WTC11 (cell line): ENCODE measurements at regions not wholly inside any gene's neighbourhood (a gene's known extent, or its start where the extent isn't known, plus 50 kb on each side); places are given as distances from the start of the nearest gene placed in this dataset.

Experiments
- ATAC-seq: fragments of 200-7000 bp; cut with Tn5 transposase; 2 replicates; pipeline ENCODE4 v1.10.0; 2021; ENCODE audit warnings: mild to moderate bottlenecking, moderate library complexity
- CTCF ChIA-PET: fragments of 300-600 bp; sonication (Branson Sonifier 250); formaldehyde crosslinking; loops from one replicate; lab custom pipeline; 2021; ENCODE audit warnings: antibody characterized with exemption; lab: Charles Lee
- POLR2A ChIA-PET: fragments of 350-600 bp; sonication (Branson Sonifier 250); formaldehyde crosslinking; loops from one replicate; lab custom pipeline; 2021; ENCODE audit warnings: antibody characterized with exemption; lab: Charles Lee
- DNase-seq: peaks from one replicate; pipeline ENCODE4 v3.0.0; 2021; ENCODE audit warnings: low spot score
- H3K27ac Mint-ChIP-seq: 2 replicates; pipeline ENCODE4 v1.8.0; 2021; ENCODE audit warnings: mixed read lengths
- H3K27me3 Mint-ChIP-seq: 2 replicates; pipeline ENCODE4 v1.8.0; 2021; ENCODE audit warnings: low read depth, mild to moderate bottlenecking, moderate library complexity, mixed read lengths
- H3K36me3 Mint-ChIP-seq: 2 replicates; pipeline ENCODE4 v1.8.0; 2021; ENCODE audit warnings: mixed read lengths
- H3K4me1 Mint-ChIP-seq: 2 replicates; pipeline ENCODE4 v1.8.0; 2022; ENCODE audit warnings: mixed read lengths
- H3K4me3 Mint-ChIP-seq: 2 replicates; pipeline ENCODE4 v1.8.0; 2021; ENCODE audit warnings: mild to moderate bottlenecking, moderate library complexity, mixed read lengths
- H3K9me3 Mint-ChIP-seq: 2 replicates; pipeline ENCODE4 v1.8.0; 2021; ENCODE audit warnings: mixed read lengths
- ELF4 ChIP-seq: sonication (generic); formaldehyde crosslinking; IDR thresholded peaks from 2 replicates; pipeline ENCODE4 v1.8.1; 2022; ENCODE audit warnings: low read depth, mild to moderate bottlenecking, moderate library complexity, missing genetic modification reagents
- ESRRA ChIP-seq: sonication (generic); formaldehyde crosslinking; IDR thresholded peaks from 2 replicates; pipeline ENCODE4 v1.8.1; 2022; ENCODE audit warnings: mild to moderate bottlenecking, missing genetic modification reagents, borderline replicate concordance
- GTF2I ChIP-seq: fragments of 250-450 bp; sonication (Bioruptor Pico); conservative IDR thresholded peaks from 2 replicates; pipeline ENCODE4 v1.4.0; 2021; ENCODE audit warnings: mild to moderate bottlenecking
- HMGA2 ChIP-seq: fragments of 250-450 bp; sonication (Bioruptor Pico); IDR thresholded peaks from 2 replicates; pipeline ENCODE4 v1.4.0; 2021; ENCODE audit warnings: mild to moderate bottlenecking, moderate library complexity
- IRF2 ChIP-seq: sonication (generic); formaldehyde crosslinking; IDR thresholded peaks from 2 replicates; pipeline ENCODE4 v1.8.0; 2022; ENCODE audit warnings: low read depth, missing genetic modification reagents, borderline replicate concordance
- NFATC4 ChIP-seq: fragments of 250-450 bp; sonication (Bioruptor Pico); IDR thresholded peaks from 2 replicates; pipeline ENCODE4 v1.9.0; 2021; ENCODE audit warnings: mild to moderate bottlenecking
- NFE2L1 ChIP-seq: sonication (generic); formaldehyde crosslinking; IDR thresholded peaks from 2 replicates; pipeline ENCODE4 v1.8.1; 2023; ENCODE audit warnings: missing genetic modification reagents
- NFYB ChIP-seq: sonication (generic); formaldehyde crosslinking; conservative IDR thresholded peaks from 2 replicates; pipeline ENCODE4 v1.8.0; 2022; ENCODE audit warnings: low read depth, missing genetic modification reagents
- ZNF121 ChIP-seq: sonication (generic); formaldehyde crosslinking; IDR thresholded peaks from 2 replicates; pipeline ENCODE4 v1.8.0; 2023; ENCODE audit warnings: missing genetic modification reagents
- ZNF219 ChIP-seq: sonication (generic); formaldehyde crosslinking; IDR thresholded peaks from 2 replicates; pipeline ENCODE4 v1.8.0; 2023; ENCODE audit warnings: missing genetic modification reagents, mild to moderate bottlenecking, borderline replicate concordance
- ZNF396 ChIP-seq: fragments of 250-450 bp; sonication (Bioruptor Pico); IDR thresholded peaks from 2 replicates; pipeline ENCODE4 v1.8.0; 2021; ENCODE audit warnings: mild to moderate bottlenecking, moderate library complexity, borderline replicate concordance
- TF ChIP-seq, protein P1 (sequence below): sonication (generic); formaldehyde crosslinking; IDR thresholded peaks from 2 replicates; pipeline ENCODE4 v1.8.0; 2023; ENCODE audit warnings: mild to moderate bottlenecking, missing genetic modification reagents
- TF ChIP-seq, protein P2 (sequence below): fragments of 250-450 bp; sonication (Bioruptor Pico); IDR thresholded peaks from 2 replicates; pipeline ENCODE4 v1.9.0; 2021; ENCODE audit warnings: mild to moderate bottlenecking, borderline replicate concordance
- TF ChIP-seq, protein P3 (sequence below): sonication (generic); formaldehyde crosslinking; IDR thresholded peaks from 2 replicates; pipeline ENCODE4 v1.8.0; 2023; ENCODE audit warnings: missing genetic modification reagents
- TF ChIP-seq, protein P4 (sequence below): sonication (generic); formaldehyde crosslinking; conservative IDR thresholded peaks from 2 replicates; pipeline ENCODE4 v1.8.1; 2022; ENCODE audit warnings: mild to moderate bottlenecking, missing genetic modification reagents
- TF ChIP-seq, protein P5 (sequence below): sonication (generic); formaldehyde crosslinking; IDR thresholded peaks from 2 replicates; pipeline ENCODE4 v1.8.1; 2022; ENCODE audit warnings: mild to moderate bottlenecking, missing genetic modification reagents, moderate library complexity, borderline replicate concordance

DNA sequence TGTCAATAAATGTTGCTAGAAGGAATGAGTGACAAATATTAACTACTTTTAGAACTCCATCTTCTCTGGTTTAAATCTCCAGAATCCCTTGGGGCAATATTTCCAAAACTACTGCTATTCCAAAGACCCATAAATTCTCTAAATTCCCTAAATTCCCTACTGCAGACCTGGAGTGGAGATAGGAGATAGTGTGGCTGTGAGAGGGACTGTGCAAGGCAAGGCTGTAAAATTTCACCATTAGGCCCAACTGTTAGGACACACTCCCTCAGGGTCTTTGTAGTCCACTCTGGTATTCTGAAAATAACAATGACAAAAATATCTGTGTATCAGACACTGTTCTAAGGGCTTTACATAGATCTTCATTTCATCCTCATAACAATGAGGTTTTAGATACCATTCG is 67.9 kb downstream of the MYL12B start (continued):
- TF ChIP-seq, protein P1, sequence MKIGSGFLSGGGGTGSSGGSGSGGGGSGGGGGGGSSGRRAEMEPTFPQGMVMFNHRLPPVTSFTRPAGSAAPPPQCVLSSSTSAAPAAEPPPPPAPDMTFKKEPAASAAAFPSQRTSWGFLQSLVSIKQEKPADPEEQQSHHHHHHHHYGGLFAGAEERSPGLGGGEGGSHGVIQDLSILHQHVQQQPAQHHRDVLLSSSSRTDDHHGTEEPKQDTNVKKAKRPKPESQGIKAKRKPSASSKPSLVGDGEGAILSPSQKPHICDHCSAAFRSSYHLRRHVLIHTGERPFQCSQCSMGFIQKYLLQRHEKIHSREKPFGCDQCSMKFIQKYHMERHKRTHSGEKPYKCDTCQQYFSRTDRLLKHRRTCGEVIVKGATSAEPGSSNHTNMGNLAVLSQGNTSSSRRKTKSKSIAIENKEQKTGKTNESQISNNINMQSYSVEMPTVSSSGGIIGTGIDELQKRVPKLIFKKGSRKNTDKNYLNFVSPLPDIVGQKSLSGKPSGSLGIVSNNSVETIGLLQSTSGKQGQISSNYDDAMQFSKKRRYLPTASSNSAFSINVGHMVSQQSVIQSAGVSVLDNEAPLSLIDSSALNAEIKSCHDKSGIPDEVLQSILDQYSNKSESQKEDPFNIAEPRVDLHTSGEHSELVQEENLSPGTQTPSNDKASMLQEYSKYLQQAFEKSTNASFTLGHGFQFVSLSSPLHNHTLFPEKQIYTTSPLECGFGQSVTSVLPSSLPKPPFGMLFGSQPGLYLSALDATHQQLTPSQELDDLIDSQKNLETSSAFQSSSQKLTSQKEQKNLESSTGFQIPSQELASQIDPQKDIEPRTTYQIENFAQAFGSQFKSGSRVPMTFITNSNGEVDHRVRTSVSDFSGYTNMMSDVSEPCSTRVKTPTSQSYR (CRISPR knock-in tag), result no peak
- TF ChIP-seq, protein P2, sequence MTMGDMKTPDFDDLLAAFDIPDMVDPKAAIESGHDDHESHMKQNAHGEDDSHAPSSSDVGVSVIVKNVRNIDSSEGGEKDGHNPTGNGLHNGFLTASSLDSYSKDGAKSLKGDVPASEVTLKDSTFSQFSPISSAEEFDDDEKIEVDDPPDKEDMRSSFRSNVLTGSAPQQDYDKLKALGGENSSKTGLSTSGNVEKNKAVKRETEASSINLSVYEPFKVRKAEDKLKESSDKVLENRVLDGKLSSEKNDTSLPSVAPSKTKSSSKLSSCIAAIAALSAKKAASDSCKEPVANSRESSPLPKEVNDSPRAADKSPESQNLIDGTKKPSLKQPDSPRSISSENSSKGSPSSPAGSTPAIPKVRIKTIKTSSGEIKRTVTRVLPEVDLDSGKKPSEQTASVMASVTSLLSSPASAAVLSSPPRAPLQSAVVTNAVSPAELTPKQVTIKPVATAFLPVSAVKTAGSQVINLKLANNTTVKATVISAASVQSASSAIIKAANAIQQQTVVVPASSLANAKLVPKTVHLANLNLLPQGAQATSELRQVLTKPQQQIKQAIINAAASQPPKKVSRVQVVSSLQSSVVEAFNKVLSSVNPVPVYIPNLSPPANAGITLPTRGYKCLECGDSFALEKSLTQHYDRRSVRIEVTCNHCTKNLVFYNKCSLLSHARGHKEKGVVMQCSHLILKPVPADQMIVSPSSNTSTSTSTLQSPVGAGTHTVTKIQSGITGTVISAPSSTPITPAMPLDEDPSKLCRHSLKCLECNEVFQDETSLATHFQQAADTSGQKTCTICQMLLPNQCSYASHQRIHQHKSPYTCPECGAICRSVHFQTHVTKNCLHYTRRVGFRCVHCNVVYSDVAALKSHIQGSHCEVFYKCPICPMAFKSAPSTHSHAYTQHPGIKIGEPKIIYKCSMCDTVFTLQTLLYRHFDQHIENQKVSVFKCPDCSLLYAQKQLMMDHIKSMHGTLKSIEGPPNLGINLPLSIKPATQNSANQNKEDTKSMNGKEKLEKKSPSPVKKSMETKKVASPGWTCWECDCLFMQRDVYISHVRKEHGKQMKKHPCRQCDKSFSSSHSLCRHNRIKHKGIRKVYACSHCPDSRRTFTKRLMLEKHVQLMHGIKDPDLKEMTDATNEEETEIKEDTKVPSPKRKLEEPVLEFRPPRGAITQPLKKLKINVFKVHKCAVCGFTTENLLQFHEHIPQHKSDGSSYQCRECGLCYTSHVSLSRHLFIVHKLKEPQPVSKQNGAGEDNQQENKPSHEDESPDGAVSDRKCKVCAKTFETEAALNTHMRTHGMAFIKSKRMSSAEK, result no peak
- TF ChIP-seq NFE2L1 (CRISPR knock-in tag) (no peak), ESRRA (no peak)
- TF ChIP-seq, protein P3, sequence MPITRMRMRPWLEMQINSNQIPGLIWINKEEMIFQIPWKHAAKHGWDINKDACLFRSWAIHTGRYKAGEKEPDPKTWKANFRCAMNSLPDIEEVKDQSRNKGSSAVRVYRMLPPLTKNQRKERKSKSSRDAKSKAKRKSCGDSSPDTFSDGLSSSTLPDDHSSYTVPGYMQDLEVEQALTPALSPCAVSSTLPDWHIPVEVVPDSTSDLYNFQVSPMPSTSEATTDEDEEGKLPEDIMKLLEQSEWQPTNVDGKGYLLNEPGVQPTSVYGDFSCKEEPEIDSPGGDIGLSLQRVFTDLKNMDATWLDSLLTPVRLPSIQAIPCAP (CRISPR knock-in tag), result no peak

DNA sequence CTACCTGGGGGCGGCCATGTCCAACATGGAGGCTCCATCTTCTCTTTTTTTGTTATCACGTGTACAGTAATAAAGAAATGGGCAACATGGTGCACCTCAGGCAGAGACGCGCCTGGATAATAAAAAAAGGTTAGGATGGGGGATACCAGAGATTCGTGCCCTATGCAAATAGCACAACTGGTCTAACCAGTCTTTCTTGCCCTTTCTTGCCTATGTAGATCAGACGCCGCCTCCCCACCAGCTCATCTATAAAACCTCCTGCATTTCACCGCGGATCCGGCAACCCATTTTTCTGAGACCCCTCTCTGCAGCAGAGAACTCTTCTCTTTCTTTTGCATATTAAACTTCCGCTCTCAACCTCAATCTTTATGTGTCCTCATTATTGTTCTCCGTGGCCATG is 68.7 kb downstream of the MYL12B start:
- Mint-ChIP-seq H3K4me3 (no peak overlapping the region), H3K4me1 (peaks cover 45% of the 10 kb centered on the region), H3K27me3 (no peaks in the 10 kb centered on the region), H3K9me3 (peaks cover 54% of the 10 kb centered on the region), H3K27ac (peak overlapping the region; percentile 38; the same call in 1 of the 2 replicates), H3K36me3 (peaks cover 26% of the 10 kb centered on the region)
- ChIA-PET POLR2A (no interaction called here), CTCF (interaction anchor here (0.9 to 2.1 kb wide), 3 partner anchors 8 to 33 kb away, joined by 4 to 7 read pairs (median 5); no protein-coding TSS in a partner anchor)
- no peak for DNase-seq
- no peak; the same call in 1 of the 2 replicates for ATAC-seq
- TF ChIP-seq IRF2 (CRISPR knock-in tag) (no peak), NFATC4 (no peak), NFYB (CRISPR knock-in tag) (no peak), ZNF121 (CRISPR knock-in tag) (no peak), GTF2I (CRISPR knock-in tag) (no peak), ZNF219 (CRISPR knock-in tag) (no peak)
- TF ChIP-seq, protein P1 (CRISPR knock-in tag), result no peak
- TF ChIP-seq, protein P4, sequence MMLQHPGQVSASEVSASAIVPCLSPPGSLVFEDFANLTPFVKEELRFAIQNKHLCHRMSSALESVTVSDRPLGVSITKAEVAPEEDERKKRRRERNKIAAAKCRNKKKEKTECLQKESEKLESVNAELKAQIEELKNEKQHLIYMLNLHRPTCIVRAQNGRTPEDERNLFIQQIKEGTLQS (CRISPR knock-in tag), result no peak

DNA sequence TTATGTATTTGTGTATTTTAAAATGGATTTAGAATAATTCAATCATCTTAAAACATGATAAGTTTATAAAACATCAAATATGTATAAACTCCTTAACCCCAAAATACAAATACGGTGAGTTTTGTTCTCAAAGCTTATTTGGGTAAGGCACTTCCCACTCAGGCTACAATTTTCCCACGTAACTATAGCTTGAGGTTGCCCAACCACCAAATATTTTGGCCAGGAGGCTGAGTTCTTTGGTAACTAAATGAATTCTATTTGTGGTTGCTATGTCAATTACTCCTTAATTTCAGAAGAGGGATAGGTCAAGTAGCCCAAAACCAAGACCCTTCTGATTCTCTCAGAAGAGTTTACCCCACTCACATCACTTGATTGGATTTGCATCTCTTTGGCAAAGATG is 70.4 kb downstream of the MYL12B start:
- CTCF ChIA-PET, result interaction anchor here (2.1 kb wide), 1 partner anchor 10 kb away, joined by 6 read pairs; no protein-coding TSS in a partner anchor
- TF ChIP-seq GTF2I (CRISPR knock-in tag) (no peak), HMGA2 (CRISPR knock-in tag) (no peak), ELF4 (no peak), ZNF396 (CRISPR knock-in tag) (no peak)
- TF ChIP-seq, protein P5, sequence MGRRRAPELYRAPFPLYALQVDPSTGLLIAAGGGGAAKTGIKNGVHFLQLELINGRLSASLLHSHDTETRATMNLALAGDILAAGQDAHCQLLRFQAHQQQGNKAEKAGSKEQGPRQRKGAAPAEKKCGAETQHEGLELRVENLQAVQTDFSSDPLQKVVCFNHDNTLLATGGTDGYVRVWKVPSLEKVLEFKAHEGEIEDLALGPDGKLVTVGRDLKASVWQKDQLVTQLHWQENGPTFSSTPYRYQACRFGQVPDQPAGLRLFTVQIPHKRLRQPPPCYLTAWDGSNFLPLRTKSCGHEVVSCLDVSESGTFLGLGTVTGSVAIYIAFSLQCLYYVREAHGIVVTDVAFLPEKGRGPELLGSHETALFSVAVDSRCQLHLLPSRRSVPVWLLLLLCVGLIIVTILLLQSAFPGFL (CRISPR knock-in tag), result no peak
- TF ChIP-seq, all 79 proteins: peak for 0
- no peaks in the 10 kb centered on the region for H3K27me3 Mint-ChIP-seq
- peaks cover 45% of the 10 kb centered on the region for H3K9me3 Mint-ChIP-seq
- H3K4me3 Mint-ChIP-seq, result no peak overlapping the region
- DNase-seq, result no peak
- no peak for ATAC-seq
- peaks cover 45% of the 10 kb centered on the region for H3K4me1 Mint-ChIP-seq
- POLR2A ChIA-PET, result no interaction called here
- H3K27ac Mint-ChIP-seq, result no peak overlapping the region
- H3K36me3 Mint-ChIP-seq, result peaks cover 26% of the 10 kb centered on the region
